WERI-Rb-1 (cell line): ENCODE measurements at regions not wholly inside any gene's neighbourhood (a gene's known extent, or its start where the extent isn't known, plus 50 kb on each side); places are given as distances from the start of the nearest gene placed in this dataset.

ENCODE experiments used
- DNase-seq: peaks from one replicate; pipeline ENCODE4 v3.0.0-alpha.2; 2020
- H3K27ac ChIP-seq: fragments of 250-450 bp; sonication (Bioruptor Pico); 2 replicates; pipeline ENCODE4 v1.5.1; 2020; ENCODE audit warnings: mild to moderate bottlenecking, moderate library complexity
- H3K27me3 ChIP-seq: fragments of 250-450 bp; sonication (Bioruptor Pico); 2 replicates; pipeline ENCODE4 v1.5.1; 2021; ENCODE audit warnings: mild to moderate bottlenecking, low read depth, moderate library complexity; ENCODE audit not compliant: insufficient read depth, severe bottlenecking
- H3K36me3 ChIP-seq: fragments of 250-450 bp; sonication (Bioruptor Pico); 2 replicates; pipeline ENCODE4 v1.5.1; 2020; ENCODE audit warnings: mild to moderate bottlenecking, moderate library complexity
- H3K4me3 ChIP-seq: 2 replicates; pipeline ENCODE4 v1.5.1; 2011; ENCODE audit warnings: low read depth, mild to moderate bottlenecking, control low read depth, low read length
- H3K9me3 ChIP-seq: fragments of 250-450 bp; sonication (Bioruptor Pico); 2 replicates; pipeline ENCODE4 v1.5.1; 2021; ENCODE audit warnings: mild to moderate bottlenecking, moderate library complexity; ENCODE audit not compliant: severe bottlenecking
- TF ChIP-seq, protein P1 (sequence below): IDR thresholded peaks from 2 replicates; pipeline ENCODE4 v1.5.1; 2011; ENCODE audit warnings: low read depth, mild to moderate bottlenecking, control low read depth, inconsistent platforms, low read length

- Histone ChIP-seq H3K36me3 (no peaks in the 10 kb centered on the region), H3K27me3 (no peaks in the 10 kb centered on the region), H3K9me3 (no peaks in the 10 kb centered on the region)
Measured at GRCh38 chr1:38250356-38250755, 203.8 kb upstream of the POU3F1 start.

GRCh38 chr1:38249001-38249400 is 202.4 kb upstream of the POU3F1 start:
- H3K36me3 ChIP-seq = no peaks in the 10 kb centered on the region
- DNase-seq = no peak
- H3K4me3 ChIP-seq = no peak overlapping the region
- H3K27ac ChIP-seq = no peak overlapping the region
- no peaks in the 10 kb centered on the region for H3K27me3 ChIP-seq
- TF ChIP-seq, protein P1, sequence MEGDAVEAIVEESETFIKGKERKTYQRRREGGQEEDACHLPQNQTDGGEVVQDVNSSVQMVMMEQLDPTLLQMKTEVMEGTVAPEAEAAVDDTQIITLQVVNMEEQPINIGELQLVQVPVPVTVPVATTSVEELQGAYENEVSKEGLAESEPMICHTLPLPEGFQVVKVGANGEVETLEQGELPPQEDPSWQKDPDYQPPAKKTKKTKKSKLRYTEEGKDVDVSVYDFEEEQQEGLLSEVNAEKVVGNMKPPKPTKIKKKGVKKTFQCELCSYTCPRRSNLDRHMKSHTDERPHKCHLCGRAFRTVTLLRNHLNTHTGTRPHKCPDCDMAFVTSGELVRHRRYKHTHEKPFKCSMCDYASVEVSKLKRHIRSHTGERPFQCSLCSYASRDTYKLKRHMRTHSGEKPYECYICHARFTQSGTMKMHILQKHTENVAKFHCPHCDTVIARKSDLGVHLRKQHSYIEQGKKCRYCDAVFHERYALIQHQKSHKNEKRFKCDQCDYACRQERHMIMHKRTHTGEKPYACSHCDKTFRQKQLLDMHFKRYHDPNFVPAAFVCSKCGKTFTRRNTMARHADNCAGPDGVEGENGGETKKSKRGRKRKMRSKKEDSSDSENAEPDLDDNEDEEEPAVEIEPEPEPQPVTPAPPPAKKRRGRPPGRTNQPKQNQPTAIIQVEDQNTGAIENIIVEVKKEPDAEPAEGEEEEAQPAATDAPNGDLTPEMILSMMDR = no peak
- no peaks in the 10 kb centered on the region for H3K9me3 ChIP-seq

More at GRCh38 chr1:38250356-38250755, 203.8 kb upstream of the POU3F1 start:
- H3K4me3 ChIP-seq = no peak overlapping the region
- H3K27ac ChIP-seq = no peak overlapping the region
- TF ChIP-seq, protein P1 = no peak
- no peak for DNase-seq

DNA sequence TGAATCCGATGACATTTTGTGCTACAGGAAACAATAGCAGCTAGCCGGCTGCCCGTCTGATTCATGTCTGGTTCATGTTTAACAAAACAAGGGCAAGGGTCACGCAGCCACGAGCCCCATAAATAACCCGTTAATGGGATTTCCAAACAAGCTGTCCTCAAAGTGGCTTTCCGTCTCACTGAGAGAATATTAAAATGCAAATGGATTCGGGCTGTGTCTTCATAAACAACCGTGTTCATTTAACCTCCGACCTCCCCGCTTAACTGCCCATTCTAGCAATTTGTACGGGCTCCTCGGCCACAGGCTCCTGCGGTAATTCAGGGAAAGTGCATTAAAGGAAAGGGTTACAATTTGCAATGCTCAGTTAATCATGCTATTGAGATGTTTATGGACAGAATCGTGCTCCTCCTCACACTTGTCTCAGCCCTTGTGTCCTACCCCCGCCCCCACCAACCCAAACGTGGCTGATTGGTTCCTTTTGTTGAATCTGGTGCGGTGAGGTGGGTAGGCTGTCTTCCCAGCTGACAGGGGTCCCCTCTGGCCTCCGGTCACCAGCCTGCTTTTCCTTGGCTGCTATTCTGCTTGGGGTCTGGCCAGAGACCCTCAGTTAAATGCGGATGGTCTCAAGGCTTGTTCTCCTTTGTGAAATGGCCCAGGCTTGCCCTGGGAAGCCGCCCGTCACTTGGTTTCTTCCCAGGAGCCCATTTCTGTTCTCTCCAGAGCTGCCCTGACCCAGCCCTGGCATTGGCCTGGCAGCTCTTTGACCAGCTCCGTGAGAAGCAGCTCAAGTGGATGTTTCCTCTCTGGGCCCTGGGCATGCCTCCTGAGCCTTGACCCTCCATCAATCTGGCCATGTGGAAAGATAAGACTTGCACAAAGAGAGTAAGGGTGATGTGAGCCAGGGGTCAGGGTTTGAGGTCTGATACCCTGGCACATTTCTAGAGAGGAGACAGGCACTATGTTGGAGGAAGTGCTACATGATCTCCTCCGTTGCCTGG is 200.7 kb upstream of the POU3F1 start:
- Histone ChIP-seq H3K36me3 (no peaks in the 10 kb centered on the region), H3K4me3 (no peak overlapping the region), H3K27me3 (no peaks in the 10 kb centered on the region), H3K9me3 (no peaks in the 10 kb centered on the region), H3K27ac (no peak overlapping the region)
- TF ChIP-seq, protein P1 = no peak
- DNase-seq = no peak

DNA sequence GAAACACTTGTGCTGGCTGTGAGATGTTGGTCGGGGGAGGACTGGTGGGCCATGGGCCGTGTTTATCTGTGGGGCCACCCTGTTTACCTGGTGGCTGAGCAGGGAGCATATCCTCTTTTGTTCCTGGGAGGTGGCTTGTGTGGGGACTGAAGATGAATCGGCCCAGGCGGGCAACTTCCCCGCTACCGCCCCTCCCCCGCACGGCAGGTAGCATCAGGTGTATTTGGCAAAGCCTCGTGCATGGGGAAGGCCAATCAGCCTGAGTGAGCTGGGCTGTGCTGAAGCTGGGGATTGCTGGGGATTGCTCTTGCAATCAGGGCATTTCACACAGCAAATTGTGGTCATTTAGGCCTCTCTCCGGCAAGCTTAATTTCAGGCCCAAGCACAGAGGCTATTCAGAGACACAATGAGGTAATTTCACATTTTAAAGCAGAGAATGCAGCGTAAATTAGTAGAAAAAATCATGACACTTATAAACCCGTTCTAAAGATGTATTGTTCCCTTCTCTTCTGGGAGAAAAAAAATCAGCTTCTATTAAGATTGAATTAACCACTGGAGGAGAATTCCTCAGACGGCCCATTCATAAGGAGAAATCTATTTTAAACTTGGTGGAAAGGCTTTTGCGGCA is 197.7 kb upstream of the POU3F1 start:
- H3K27me3 ChIP-seq = no peaks in the 10 kb centered on the region
- H3K9me3 ChIP-seq = no peaks in the 10 kb centered on the region
- no peak overlapping the region for H3K27ac ChIP-seq
- no peak for DNase-seq
- TF ChIP-seq, protein P1 = no peak
- no peak overlapping the region for H3K4me3 ChIP-seq
- no peaks in the 10 kb centered on the region for H3K36me3 ChIP-seq

- no peak for DNase-seq
- TF ChIP-seq, protein P1 = no peak
- H3K36me3 ChIP-seq = no peaks in the 10 kb centered on the region
- H3K27ac ChIP-seq = no peak overlapping the region
- no peaks in the 10 kb centered on the region for H3K9me3 ChIP-seq
- H3K27me3 ChIP-seq = no peaks in the 10 kb centered on the region
- no peak overlapping the region for H3K4me3 ChIP-seq
Measured at GRCh38 chr1:38243106-38243505, 196.5 kb upstream of the POU3F1 start.
